SK-N-SH (cell line): ENCODE measurements at regions not wholly inside any gene's neighbourhood (a gene's known extent, or its start where the extent isn't known, plus 50 kb on each side); places are given as distances from the start of the nearest gene placed in this dataset.

ENCODE experiments used
- EZH2phosphoT487 ChIP-seq: fragments of 200-600 bp; sonication (generic); IDR thresholded peaks from 2 replicates; pipeline ENCODE4 v1.6.1; 2017; ENCODE audit warnings: low read depth, mixed run types, mild to moderate bottlenecking, antibody characterized with exemption, moderate library complexity, borderline replicate concordance
- TF ChIP-seq, protein P1 (sequence below): fragments of 150-350 bp; IDR thresholded peaks from 2 replicates; pipeline ENCODE4 v1.6.1; 2017; ENCODE audit warnings: antibody characterized with exemption, low read length, low read depth, borderline replicate concordance
- TF ChIP-seq, protein P2 (sequence below): fragments of 200-600 bp; sonication (generic); IDR thresholded peaks from 2 replicates; pipeline ENCODE4 v1.6.1; 2017; ENCODE audit warnings: antibody characterized with exemption, mild to moderate bottlenecking, moderate library complexity

DNA sequence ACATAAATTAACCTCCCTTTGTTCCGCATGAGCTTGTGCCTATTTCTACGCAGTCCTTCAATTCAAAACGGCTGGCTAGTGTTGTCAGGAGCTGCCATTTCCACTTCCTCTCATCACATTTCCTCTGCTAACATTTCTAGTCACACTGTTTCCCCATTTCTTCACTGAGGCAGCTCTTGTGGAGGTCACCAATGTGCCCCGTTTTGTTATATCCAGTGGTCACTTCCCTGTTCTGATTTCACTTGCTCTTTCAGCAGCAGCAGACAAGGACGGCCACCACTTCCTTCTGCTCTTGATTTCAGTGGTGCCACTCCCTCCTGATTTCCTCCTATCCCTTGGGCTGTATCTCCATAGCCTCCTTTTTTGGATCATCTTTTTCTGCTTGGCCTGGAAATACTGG, 64.8 kb upstream of the SEC61G start:
- no peak for TF ChIP-seq EZH2phosphoT487
- TF ChIP-seq, protein P1, sequence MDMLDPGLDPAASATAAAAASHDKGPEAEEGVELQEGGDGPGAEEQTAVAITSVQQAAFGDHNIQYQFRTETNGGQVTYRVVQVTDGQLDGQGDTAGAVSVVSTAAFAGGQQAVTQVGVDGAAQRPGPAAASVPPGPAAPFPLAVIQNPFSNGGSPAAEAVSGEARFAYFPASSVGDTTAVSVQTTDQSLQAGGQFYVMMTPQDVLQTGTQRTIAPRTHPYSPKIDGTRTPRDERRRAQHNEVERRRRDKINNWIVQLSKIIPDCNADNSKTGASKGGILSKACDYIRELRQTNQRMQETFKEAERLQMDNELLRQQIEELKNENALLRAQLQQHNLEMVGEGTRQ, result no peak
- TF ChIP-seq, protein P2, sequence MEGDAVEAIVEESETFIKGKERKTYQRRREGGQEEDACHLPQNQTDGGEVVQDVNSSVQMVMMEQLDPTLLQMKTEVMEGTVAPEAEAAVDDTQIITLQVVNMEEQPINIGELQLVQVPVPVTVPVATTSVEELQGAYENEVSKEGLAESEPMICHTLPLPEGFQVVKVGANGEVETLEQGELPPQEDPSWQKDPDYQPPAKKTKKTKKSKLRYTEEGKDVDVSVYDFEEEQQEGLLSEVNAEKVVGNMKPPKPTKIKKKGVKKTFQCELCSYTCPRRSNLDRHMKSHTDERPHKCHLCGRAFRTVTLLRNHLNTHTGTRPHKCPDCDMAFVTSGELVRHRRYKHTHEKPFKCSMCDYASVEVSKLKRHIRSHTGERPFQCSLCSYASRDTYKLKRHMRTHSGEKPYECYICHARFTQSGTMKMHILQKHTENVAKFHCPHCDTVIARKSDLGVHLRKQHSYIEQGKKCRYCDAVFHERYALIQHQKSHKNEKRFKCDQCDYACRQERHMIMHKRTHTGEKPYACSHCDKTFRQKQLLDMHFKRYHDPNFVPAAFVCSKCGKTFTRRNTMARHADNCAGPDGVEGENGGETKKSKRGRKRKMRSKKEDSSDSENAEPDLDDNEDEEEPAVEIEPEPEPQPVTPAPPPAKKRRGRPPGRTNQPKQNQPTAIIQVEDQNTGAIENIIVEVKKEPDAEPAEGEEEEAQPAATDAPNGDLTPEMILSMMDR, result no peak
